ENCODE measurements at regions not wholly inside any gene's neighbourhood (a gene's known extent, or its start where the extent isn't known, plus 50 kb on each side); places are given as distances from the start of the nearest gene placed in this dataset.

- Histone ChIP-seq H3K9me3 (peaks cover 0 to 7% (median 0%) of the 10 kb centered on the region in 12 donors), H3K27me3 (no peaks in the 10 kb centered on the region), H3K4me1 (no peaks in the 10 kb centered on the region), H3K4me3 (no peak overlapping the region), H3K27ac (no peak overlapping the region), H3K36me3 (no peaks in the 10 kb centered on the region)
- TF ChIP-seq CTCF (IDR thresholded peaks at IDR 0.05) (no peak), POLR2A (IDR thresholded peaks at IDR 0.05) (no peak)
- intact Hi-C loops (cut with DNase I) = no loop called here
- ATAC-seq (no peak), DNase-seq (no peak)
- WGBS, 4 donors = 40 to 70% (median 50%) methylated on average over 2 of the region's 2 CpGs
Measured at GRCh38 chr13:69300131-69300530, 807.5 kb upstream of the ATXN8OS start.

GRCh38 chr13:69296130-69296529, 811.5 kb upstream of the ATXN8OS start:
- Histone ChIP-seq H3K4me3 (no peak overlapping the region), H3K27me3 (no peaks in the 10 kb centered on the region), H3K36me3 (no peaks in the 10 kb centered on the region), H3K9me3 (peaks cover 0 to 7% (median 0%) of the 10 kb centered on the region in 12 donors), H3K27ac (no peak overlapping the region), H3K4me1 (no peaks in the 10 kb centered on the region)
- intact Hi-C loops (cut with DNase I) = no loop called here
- DNase-seq = no peak
- TF ChIP-seq POLR2A (IDR thresholded peaks at IDR 0.05) (no peak), CTCF (IDR thresholded peaks at IDR 0.05) (no peak)
- 34 to 76% (median 59%) methylated on average over 1 of the region's 1 CpG for WGBS, 4 donors
- ATAC-seq = no peak

GRCh38 chr13:69292789-69293425, 814.7 kb upstream of the ATXN8OS start:
- no peaks in the 10 kb centered on the region for H3K27me3 ChIP-seq
- H3K4me1 ChIP-seq = no peaks in the 10 kb centered on the region
- no peak overlapping the region for H3K4me3 ChIP-seq
- DNase-seq (no peak), ATAC-seq (no peak)
- no peaks in the 10 kb centered on the region for H3K36me3 ChIP-seq
- peaks cover 0 to 5% (median 0%) of the 10 kb centered on the region in 12 donors for H3K9me3 ChIP-seq
- intact Hi-C loops (cut with DNase I) = no loop called here
- TF ChIP-seq CTCF (IDR thresholded peaks at IDR 0.05) = no peak
- no peak for TF ChIP-seq POLR2A (IDR thresholded peaks at IDR 0.05)
- WGBS, 4 donors = 66 to 76% (median 72%) methylated on average over 2 of the region's 2 CpGs
- no peak overlapping the region for H3K27ac ChIP-seq

- Histone ChIP-seq H3K9me3 (peaks cover 0 to 5% (median 0%) of the 10 kb centered on the region in 12 donors), H3K4me1 (no peaks in the 10 kb centered on the region), H3K27ac (no peak overlapping the region), H3K36me3 (no peaks in the 10 kb centered on the region), H3K27me3 (no peaks in the 10 kb centered on the region), H3K4me3 (no peak overlapping the region)
- DNase-seq = no peak
- ATAC-seq = no peak
- intact Hi-C loops (cut with DNase I) = no loop called here
- no peak for TF ChIP-seq CTCF (IDR thresholded peaks at IDR 0.05)
- no peak for TF ChIP-seq POLR2A (IDR thresholded peaks at IDR 0.05)
- WGBS, 4 donors = 80 to 93% (median 85%) methylated on average over 1 of the region's 1 CpG
Measured at GRCh38 chr13:69291292-69291906, 816.2 kb upstream of the ATXN8OS start.

All from heart left ventricle (tissue), 16 donors.